ENCODE measurements at regions not wholly inside any gene's neighbourhood (a gene's known extent, or its start where the extent isn't known, plus 50 kb on each side); places are given as distances from the start of the nearest gene placed in this dataset.

GRCh38 chr2:217399291-217399690 is 539.4 kb upstream of the TNP1 start:
- DNase-seq = no peak

GRCh38 chr2:217398860-217399259 is 539.0 kb upstream of the TNP1 start:
- DNase-seq = peak; percentile 44

- DNase-seq = no peak
Measured at GRCh38 chr2:217398101-217398500, 538.2 kb upstream of the TNP1 start.

DNA sequence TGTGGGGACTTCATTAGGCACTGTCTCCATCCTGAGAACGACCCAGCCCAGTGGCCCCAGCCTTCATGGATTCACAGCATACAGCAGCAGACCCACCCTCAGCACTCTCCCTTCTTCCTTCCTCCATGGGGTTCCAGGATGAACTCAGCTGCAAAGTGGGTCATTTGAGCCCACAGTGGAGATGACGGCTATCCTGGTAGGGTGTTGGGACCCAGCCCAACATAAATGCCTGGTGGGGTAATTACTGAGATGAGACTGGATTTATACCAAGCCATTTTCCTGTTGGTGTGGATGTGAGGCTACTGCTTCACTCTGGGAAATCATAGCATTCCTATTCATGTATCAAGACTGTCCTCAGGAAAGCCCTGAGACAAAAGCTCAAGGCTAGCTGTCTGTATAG is 536.7 kb upstream of the TNP1 start:
- DNase-seq = no peak

- no peak for DNase-seq
Measured at GRCh38 chr2:217396165-217396564, 536.3 kb upstream of the TNP1 start.

GRCh38 chr2:217394510-217395351 is 534.9 kb upstream of the TNP1 start:
- no peak for DNase-seq

DNA sequence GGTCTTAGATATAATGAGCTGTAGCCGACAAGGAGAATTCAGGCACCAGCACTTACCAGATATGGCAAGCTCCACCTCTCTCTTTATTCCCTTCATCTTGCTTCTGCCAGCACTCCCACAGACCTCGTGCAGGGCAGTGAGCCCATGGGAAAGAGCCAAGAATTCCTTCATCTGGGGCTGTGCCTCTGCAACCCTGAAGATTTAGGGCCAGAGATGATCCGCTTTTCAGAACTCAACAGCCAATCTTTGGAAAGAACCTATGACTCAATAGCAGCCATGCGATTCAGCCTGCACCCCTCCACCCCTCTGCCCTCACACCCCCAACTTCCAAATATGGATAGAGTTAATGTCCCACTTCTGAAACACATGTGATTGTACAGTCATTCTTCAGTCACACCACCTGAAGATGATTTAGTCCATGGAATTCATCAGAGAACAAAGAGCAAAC is 533.7 kb upstream of the TNP1 start:
- DNase-seq = peak; percentile 74

DNA sequence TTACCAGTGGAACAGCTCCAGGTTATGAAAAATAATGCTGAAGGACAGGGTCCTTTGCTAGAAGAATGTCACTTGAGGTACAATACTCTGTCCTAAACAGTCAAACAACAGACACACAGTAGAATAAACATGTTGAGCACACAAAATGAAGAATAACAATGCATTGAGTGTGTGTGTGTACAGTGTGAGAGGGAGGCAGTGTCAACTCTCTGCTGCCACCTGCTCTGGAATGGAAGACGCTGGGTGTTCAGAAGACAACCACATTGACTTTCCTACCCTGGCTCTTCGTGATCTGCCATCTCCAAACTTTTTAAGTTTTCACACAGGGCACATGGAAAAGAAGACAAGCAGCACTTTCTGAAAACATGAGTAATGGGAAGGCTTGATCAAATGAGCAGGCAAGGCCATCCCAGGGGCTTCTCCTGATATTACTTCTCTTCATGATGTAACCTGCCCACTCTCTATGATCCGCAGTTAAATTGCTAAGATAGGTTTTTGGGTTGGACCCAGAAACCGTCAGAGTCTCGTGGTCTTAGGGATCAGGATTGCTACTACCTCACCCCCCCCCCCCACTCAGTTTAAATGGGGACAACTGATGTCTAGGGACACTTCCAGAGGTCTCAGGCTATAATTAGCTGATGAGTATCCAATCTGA is 533.2 kb upstream of the TNP1 start:
- no peak for DNase-seq

GRCh38 chr2:217387776-217388387 is 528.0 kb upstream of the TNP1 start:
- peak; percentile 35 for DNase-seq

GRCh38 chr2:217386041-217386440 is 526.2 kb upstream of the TNP1 start:
- no peak for DNase-seq

GRCh38 chr2:217383620-217384019 is 523.8 kb upstream of the TNP1 start:
- no peak for DNase-seq

DNA sequence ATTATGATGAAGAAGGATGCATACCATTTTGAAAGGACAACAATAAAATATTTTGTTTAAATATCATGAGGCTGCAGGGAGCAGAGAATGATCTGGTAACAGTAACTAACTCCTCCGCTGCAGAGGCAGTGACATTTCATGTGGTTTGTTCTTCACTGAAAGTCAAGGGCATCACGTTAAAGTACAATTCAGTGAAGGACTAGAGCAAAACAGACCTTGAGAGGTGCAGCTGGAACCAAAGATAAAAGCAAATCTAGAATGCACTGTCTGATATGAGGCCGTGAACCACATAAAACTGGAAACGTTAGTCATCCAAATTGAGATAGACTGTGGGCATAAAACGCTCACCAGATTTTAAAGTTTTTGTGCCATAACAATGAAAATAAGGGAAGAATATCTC is 522.9 kb upstream of the TNP1 start:
- DNase-seq = no peak

GRCh38 chr2:217379807-217380206 is 519.9 kb upstream of the TNP1 start:
- no peak for DNase-seq

GRCh38 chr2:217372794-217373193 is 512.9 kb upstream of the TNP1 start:
- DNase-seq = no peak

DNA sequence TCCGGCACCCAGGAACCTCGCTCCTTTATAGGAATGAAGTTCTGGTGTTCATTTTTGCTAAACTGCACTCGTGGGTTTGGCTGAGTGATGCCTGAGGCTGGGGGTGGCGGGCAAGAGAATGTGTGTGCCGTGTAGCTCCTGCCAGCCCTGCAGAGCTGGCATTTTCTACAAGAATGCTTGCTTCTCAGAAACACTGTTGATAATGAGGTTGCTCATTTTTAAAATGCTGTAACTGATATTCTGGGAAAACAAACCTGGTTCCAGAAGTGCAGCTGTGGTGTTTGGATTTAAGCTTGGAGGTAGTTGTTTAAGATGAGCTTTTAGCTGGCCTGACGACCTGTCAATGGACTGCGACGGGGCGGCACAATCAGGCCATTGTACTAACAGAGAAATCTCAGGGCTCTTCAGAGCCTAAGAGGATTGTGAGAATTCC is 511.9 kb upstream of the TNP1 start:
- DNase-seq = no peak

DNA sequence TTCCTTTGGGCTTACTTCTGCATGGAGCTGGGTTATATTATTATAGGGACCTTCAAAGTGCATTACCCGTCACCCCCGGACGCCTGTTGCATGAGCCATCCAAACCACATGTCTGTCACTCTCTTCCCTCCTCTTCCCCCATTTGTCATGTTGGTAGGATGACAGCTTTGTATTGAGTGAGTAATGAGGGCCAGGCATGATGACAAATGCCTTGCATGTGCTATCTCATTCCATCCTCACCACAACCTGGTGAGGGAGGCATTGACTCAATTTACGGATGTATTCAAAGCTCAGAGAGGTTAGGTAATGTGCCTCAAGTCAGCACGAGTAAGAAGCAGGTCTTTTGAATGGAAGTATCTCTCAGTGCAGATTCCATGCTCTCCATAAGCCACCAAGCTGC is 510.5 kb upstream of the TNP1 start:
- no peak for DNase-seq

- DNase-seq = no peak
Measured at GRCh38 chr2:217367464-217367863, 507.6 kb upstream of the TNP1 start.

GRCh38 chr2:217366966-217367365 is 507.1 kb upstream of the TNP1 start:
- DNase-seq = no peak

DNA sequence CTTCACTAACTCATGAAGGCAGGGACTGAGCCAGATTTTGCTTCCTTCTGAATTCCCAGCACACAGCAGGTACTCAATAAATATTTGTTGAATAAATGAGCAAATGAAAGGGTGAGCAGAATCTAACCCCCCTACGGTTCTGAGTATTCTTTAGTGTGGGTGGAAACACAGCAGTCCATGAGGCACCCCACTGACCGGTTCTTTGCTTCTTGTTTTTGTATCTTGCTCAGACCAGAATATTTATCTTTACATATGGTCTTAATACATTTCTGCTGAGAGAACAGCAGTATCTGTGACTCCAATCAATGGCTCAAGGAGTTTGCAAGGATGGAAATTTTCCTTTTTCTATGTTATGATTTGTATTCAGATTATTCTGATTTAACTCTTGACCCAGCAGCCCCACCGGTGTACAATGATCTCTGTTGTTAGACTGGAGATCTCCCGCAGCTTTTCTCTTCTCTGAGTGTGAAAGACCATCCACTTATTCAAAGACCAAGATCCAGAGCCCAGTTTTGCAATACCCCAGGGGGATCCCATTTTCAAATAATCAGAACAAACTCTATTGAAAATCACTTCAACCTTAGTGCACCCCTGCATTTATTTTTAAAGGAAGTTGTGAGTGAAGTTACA is 506.5 kb upstream of the TNP1 start:
- DNase-seq = no peak

DNA sequence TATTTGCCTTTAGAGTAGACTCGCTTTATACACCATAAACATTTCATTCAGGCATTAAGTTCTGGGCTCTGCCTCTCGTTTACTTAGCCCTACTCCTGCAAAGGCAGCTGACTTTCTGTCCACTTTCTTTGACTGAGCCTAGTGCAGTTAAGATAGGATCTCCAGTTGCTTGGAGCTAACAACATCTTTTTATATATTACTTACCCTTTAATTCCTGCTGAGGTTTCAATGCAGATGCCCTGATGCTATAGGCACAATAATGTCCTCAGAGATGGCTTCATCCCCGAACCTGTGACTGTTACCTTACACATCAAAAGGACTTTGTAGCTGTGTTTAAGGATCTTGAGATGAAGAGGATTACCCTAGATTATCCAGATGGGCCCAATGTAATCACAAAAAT is 505.8 kb upstream of the TNP1 start:
- DNase-seq = no peak

DNA sequence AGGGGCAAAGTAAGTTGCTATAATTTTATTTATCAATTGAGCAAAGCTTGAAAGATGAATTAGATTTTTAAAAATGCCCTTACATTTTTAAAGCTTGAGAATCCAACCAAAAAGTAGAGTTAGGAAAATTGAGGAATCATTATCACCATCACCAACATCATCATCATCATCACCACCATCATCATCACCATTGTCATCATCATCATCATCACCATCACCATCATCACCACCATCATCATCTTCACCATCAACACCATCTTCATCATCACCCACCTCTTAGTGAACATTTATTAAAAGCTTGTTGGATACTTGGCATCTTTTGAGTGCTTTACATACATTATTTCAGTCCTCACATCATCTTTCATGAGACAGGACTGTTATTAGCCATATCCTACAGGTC is 504.4 kb upstream of the TNP1 start:
- DNase-seq = no peak

- DNase-seq = no peak
Measured at GRCh38 chr2:217363470-217363869, 503.6 kb upstream of the TNP1 start.

GRCh38 chr2:217362710-217363109 is 502.8 kb upstream of the TNP1 start:
- DNase-seq = no peak

- no peak for DNase-seq
Measured at GRCh38 chr2:217362286-217362685, 502.4 kb upstream of the TNP1 start.
